ENCODE measurements at regions not wholly inside any gene's neighbourhood (a gene's known extent, or its start where the extent isn't known, plus 50 kb on each side); places are given as distances from the start of the nearest gene placed in this dataset.

- no peaks in the 10 kb centered on the region for H3K9me2 ChIP-seq (replicated peaks; ENCODE audit: control insufficient read depth, low read length)
- no peaks in the 10 kb centered on the region for H3F3A ChIP-seq (ENCODE audit: control insufficient read depth, insufficient read depth)
- H3K27ac ChIP-seq (ENCODE audit: low read depth, low read length), result no peak overlapping the region
- no peak overlapping the region for H3K4me3 ChIP-seq (ENCODE audit: low read length)
- H4K20me1 ChIP-seq (ENCODE audit: control insufficient read depth, insufficient read depth, low read depth, low read length), result no peaks in the 10 kb centered on the region
- no peaks in the 10 kb centered on the region for H3K36me3 ChIP-seq (ENCODE audit: control insufficient read depth, low read length)
- TF ChIP-seq EZH2phosphoT487 (IDR thresholded peaks at IDR 0.05; ENCODE audit: borderline replicate concordance, low read length), result no peak
- TF ChIP-seq, protein P1, sequence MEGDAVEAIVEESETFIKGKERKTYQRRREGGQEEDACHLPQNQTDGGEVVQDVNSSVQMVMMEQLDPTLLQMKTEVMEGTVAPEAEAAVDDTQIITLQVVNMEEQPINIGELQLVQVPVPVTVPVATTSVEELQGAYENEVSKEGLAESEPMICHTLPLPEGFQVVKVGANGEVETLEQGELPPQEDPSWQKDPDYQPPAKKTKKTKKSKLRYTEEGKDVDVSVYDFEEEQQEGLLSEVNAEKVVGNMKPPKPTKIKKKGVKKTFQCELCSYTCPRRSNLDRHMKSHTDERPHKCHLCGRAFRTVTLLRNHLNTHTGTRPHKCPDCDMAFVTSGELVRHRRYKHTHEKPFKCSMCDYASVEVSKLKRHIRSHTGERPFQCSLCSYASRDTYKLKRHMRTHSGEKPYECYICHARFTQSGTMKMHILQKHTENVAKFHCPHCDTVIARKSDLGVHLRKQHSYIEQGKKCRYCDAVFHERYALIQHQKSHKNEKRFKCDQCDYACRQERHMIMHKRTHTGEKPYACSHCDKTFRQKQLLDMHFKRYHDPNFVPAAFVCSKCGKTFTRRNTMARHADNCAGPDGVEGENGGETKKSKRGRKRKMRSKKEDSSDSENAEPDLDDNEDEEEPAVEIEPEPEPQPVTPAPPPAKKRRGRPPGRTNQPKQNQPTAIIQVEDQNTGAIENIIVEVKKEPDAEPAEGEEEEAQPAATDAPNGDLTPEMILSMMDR (IDR thresholded peaks at IDR 0.05; ENCODE audit: low read depth, low read length, poor library complexity, severe bottlenecking), result no peak
- no peaks in the 10 kb centered on the region for H3K4me1 ChIP-seq (ENCODE audit: control insufficient read depth, low read length)
- no peaks in the 10 kb centered on the region for H3K27me3 ChIP-seq (ENCODE audit: control insufficient read depth, low read length)
- H3K4me2 ChIP-seq (ENCODE audit: low read length), result no peak overlapping the region
- no peaks in the 10 kb centered on the region for H3K9me3 ChIP-seq (ENCODE audit: control insufficient read depth, insufficient read depth, low read length)
- H3K79me2 ChIP-seq (ENCODE audit: control insufficient read depth, low read length), result no peaks in the 10 kb centered on the region
These were observed 185.8 kb downstream of the SHOX start for GRCh38 chrX:816411-816810.

DNA sequence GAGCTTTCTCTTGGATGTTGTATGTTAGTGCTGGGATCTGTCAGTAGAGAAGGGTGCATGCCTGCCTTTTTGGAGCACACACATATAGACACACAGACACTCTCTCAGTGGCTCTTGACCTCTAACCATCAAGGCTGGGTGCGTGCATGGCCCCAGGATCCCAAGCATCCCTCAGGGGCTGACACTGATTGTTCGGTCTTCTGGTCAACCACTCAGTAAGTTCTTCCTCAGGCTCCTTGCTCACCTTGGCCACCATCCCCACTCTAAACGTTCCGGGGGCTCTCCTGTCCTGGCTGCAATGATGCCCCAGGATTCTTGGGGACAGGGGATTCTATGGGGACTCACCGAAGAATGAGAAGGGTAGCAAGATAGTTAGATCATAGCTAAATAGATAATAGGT lies 179.6 kb downstream of the SHOX start:
- H3K4me1 ChIP-seq (ENCODE audit: control insufficient read depth, low read length), result no peaks in the 10 kb centered on the region
- no peaks in the 10 kb centered on the region for H3K27me3 ChIP-seq (ENCODE audit: control insufficient read depth, low read length)
- H3K79me2 ChIP-seq (ENCODE audit: control insufficient read depth, low read length), result no peaks in the 10 kb centered on the region
- no peaks in the 10 kb centered on the region for H3K36me3 ChIP-seq (ENCODE audit: control insufficient read depth, low read length)
- H4K20me1 ChIP-seq (ENCODE audit: control insufficient read depth, insufficient read depth, low read depth, low read length), result no peaks in the 10 kb centered on the region
- H3K27ac ChIP-seq (ENCODE audit: low read depth, low read length), result no peak overlapping the region
- H3K9me3 ChIP-seq (ENCODE audit: control insufficient read depth, insufficient read depth, low read length), result no peaks in the 10 kb centered on the region
- H3K4me2 ChIP-seq (ENCODE audit: low read length), result no peak overlapping the region
- no peaks in the 10 kb centered on the region for H3F3A ChIP-seq (ENCODE audit: control insufficient read depth, insufficient read depth)
- no peak overlapping the region for H3K4me3 ChIP-seq (ENCODE audit: low read length)
- no peak for TF ChIP-seq EZH2phosphoT487 (IDR thresholded peaks at IDR 0.05; ENCODE audit: borderline replicate concordance, low read length)
- TF ChIP-seq, protein P1 (IDR thresholded peaks at IDR 0.05; ENCODE audit: low read depth, low read length, poor library complexity, severe bottlenecking), result no peak
- no peaks in the 10 kb centered on the region for H3K9me2 ChIP-seq (replicated peaks; ENCODE audit: control insufficient read depth, low read length)

- Histone ChIP-seq H3K27me3 (ENCODE audit: control insufficient read depth, low read length) (no peaks in the 10 kb centered on the region), H3K27ac (ENCODE audit: low read depth, low read length) (no peak overlapping the region), H3K79me2 (ENCODE audit: control insufficient read depth, low read length) (no peaks in the 10 kb centered on the region), H3K4me2 (ENCODE audit: low read length) (no peak overlapping the region), H3K9me2 (replicated peaks; ENCODE audit: control insufficient read depth, low read length) (no peaks in the 10 kb centered on the region), H3K4me1 (ENCODE audit: control insufficient read depth, low read length) (no peaks in the 10 kb centered on the region), H4K20me1 (ENCODE audit: control insufficient read depth, insufficient read depth, low read depth, low read length) (no peaks in the 10 kb centered on the region), H3K4me3 (ENCODE audit: low read length) (no peak overlapping the region), H3F3A (ENCODE audit: control insufficient read depth, insufficient read depth) (no peaks in the 10 kb centered on the region), H3K36me3 (ENCODE audit: control insufficient read depth, low read length) (no peaks in the 10 kb centered on the region), H3K9me3 (ENCODE audit: control insufficient read depth, insufficient read depth, low read length) (no peaks in the 10 kb centered on the region)
- TF ChIP-seq, protein P1 (IDR thresholded peaks at IDR 0.05; ENCODE audit: low read depth, low read length, poor library complexity, severe bottlenecking), result no peak
- TF ChIP-seq EZH2phosphoT487 (IDR thresholded peaks at IDR 0.05; ENCODE audit: borderline replicate concordance, low read length), result no peak
These were observed 178.5 kb downstream of the SHOX start for GRCh38 chrX:809081-809480.

- H3K9me3 ChIP-seq (ENCODE audit: control insufficient read depth, insufficient read depth, low read length), result no peaks in the 10 kb centered on the region
- H3K4me1 ChIP-seq (ENCODE audit: control insufficient read depth, low read length), result no peaks in the 10 kb centered on the region
- no peaks in the 10 kb centered on the region for H3K36me3 ChIP-seq (ENCODE audit: control insufficient read depth, low read length)
- H3K9me2 ChIP-seq (replicated peaks; ENCODE audit: control insufficient read depth, low read length), result no peaks in the 10 kb centered on the region
- H3K79me2 ChIP-seq (ENCODE audit: control insufficient read depth, low read length), result no peaks in the 10 kb centered on the region
- H3K27me3 ChIP-seq (ENCODE audit: control insufficient read depth, low read length), result no peaks in the 10 kb centered on the region
- H3K4me3 ChIP-seq (ENCODE audit: low read length), result no peak overlapping the region
- H3K27ac ChIP-seq (ENCODE audit: low read depth, low read length), result no peak overlapping the region
- H4K20me1 ChIP-seq (ENCODE audit: control insufficient read depth, insufficient read depth, low read depth, low read length), result no peaks in the 10 kb centered on the region
- TF ChIP-seq, protein P1 (IDR thresholded peaks at IDR 0.05; ENCODE audit: low read depth, low read length, poor library complexity, severe bottlenecking), result no peak
- no peak for TF ChIP-seq EZH2phosphoT487 (IDR thresholded peaks at IDR 0.05; ENCODE audit: borderline replicate concordance, low read length)
- H3F3A ChIP-seq (ENCODE audit: control insufficient read depth, insufficient read depth), result no peaks in the 10 kb centered on the region
- H3K4me2 ChIP-seq (ENCODE audit: low read length), result no peak overlapping the region
These were observed 176.0 kb downstream of the SHOX start for GRCh38 chrX:806586-806985.

Data from DOHH2 (cell line).